Aorta (tissue), 5 donors: ENCODE measurements at regions not wholly inside any gene's neighbourhood (a gene's known extent, or its start where the extent isn't known, plus 50 kb on each side); places are given as distances from the start of the nearest gene placed in this dataset.

Experiments
- ATAC-seq: fragments of 200-7000 bp; cut with Tn5 transposase; one replicate; pipeline ENCODE4 v1.9.1; 2022; ENCODE audit warnings: moderate library complexity; ENCODE audit not compliant: low FRiP score
- DNase-seq, 2 donors: peaks; one replicate each; pipeline ENCODE4 v3.0.0-alpha.2; 2020
- H3K27ac ChIP-seq, 2 donors: one replicate each; pipeline ENCODE4 v1.5.1; 2013; ENCODE audit warnings: low read length in 2 of 2, mild to moderate bottlenecking in 2 of 2, moderate library complexity in 2 of 2, control low read depth in 1 of 2, inconsistent platforms in 1 of 2, low read depth in 1 of 2
- H3K27me3 ChIP-seq, 2 donors: one replicate each; pipeline ENCODE4 v1.6.1; 2013; ENCODE audit warnings: control low read depth in 1 of 2, low read length in 1 of 2, mild to moderate bottlenecking in 1 of 2, moderate library complexity in 1 of 2; ENCODE audit not compliant: insufficient read depth in 2 of 2, control insufficient read depth in 1 of 2
- H3K36me3 ChIP-seq, 2 donors: one replicate each; pipeline ENCODE4 v1.6.1; 2013; ENCODE audit warnings: control low read depth in 1 of 2, low read length in 1 of 2, mild to moderate bottlenecking in 1 of 2; ENCODE audit not compliant: insufficient read depth in 2 of 2, control insufficient read depth in 1 of 2
- H3K4me1 ChIP-seq, 2 donors: one replicate each; pipeline ENCODE4 v1.6.1; 2013; ENCODE audit warnings: low read length in 2 of 2, control low read depth in 1 of 2, mild to moderate bottlenecking in 1 of 2, moderate library complexity in 1 of 2; ENCODE audit not compliant: insufficient read depth in 2 of 2, control insufficient read depth in 1 of 2
- H3K4me3 ChIP-seq, 2 donors: one replicate each; pipeline ENCODE4 v1.5.1; 2013; ENCODE audit warnings: low read length in 2 of 2, control low read depth in 1 of 2, mild to moderate bottlenecking in 1 of 2
- H3K9me3 ChIP-seq: one replicate; pipeline ENCODE4 v1.6.1; 2013; ENCODE audit warnings: mild to moderate bottlenecking, low read length; ENCODE audit not compliant: control insufficient read depth
- WGBS, 2 donors: extraction: QIAGEN DNeasy Blood & Tissue Kit; methylation state at CpG; one replicate each; pipeline ENCODE4 v1.1.7; 2013; 5-methylcytosine and 5-hydroxymethylcytosine counted together
- intact Hi-C, 2 donors: fragments of 100-400 bp; cut with DNase I; formaldehyde crosslinking; loops; one replicate each; pipeline versions ENCODE4 v1.14.2 to v1.15.0; 2022
- donor health status: healthy with polysubstance abuse.
- donor health status: Bipolar disorder and iron deficiency.
- donor health status: DM: no; HTN: no; CAD: no.
- donor health status: DM: no; HTN: no; CAD: no.
- donor health status: DM: yes; HTN: yes; CAD: no.

- WGBS, 2 donors = 38 to 44% methylated on average over 11 of the region's 11 CpGs
- no peaks in the 10 kb centered on the region for H3K9me3 ChIP-seq
- ATAC-seq = peak; percentile 49
- intact Hi-C loops = loop anchor here (5.0 to 10.0 kb wide), 3 partner anchors 165 to 947 kb away; no protein-coding TSS in a partner anchor
- H3K4me3 ChIP-seq = no peak overlapping the region
- DNase-seq = no peak
- H3K36me3 ChIP-seq = no peaks in the 10 kb centered on the region
- H3K27ac ChIP-seq = no peak overlapping the region
- no peaks in the 10 kb centered on the region for H3K27me3 ChIP-seq
- no peaks in the 10 kb centered on the region for H3K4me1 ChIP-seq
Measured at GRCh38 chr13:107209824-107210722, 642.1 kb upstream of the ARGLU1 start.

- WGBS, 2 donors = 48 to 53% methylated on average over 4 of the region's 4 CpGs
- ATAC-seq (no peak), DNase-seq (no peak)
- no peaks in the 10 kb centered on the region for H3K27me3 ChIP-seq
- no peak overlapping the region for H3K27ac ChIP-seq
- H3K4me3 ChIP-seq = no peak overlapping the region
- no peaks in the 10 kb centered on the region for H3K4me1 ChIP-seq
- intact Hi-C loops = loop anchor here in 1 of 2 donors (5.0 to 10.0 kb wide), 2 partner anchors 166 to 443 kb away; no protein-coding TSS in a partner anchor
- H3K9me3 ChIP-seq = no peaks in the 10 kb centered on the region
- H3K36me3 ChIP-seq = no peaks in the 10 kb centered on the region
Measured at GRCh38 chr13:107208889-107209288, 641.0 kb upstream of the ARGLU1 start.

GRCh38 chr13:107205318-107206104 lies 637.6 kb upstream of the ARGLU1 start:
- Histone ChIP-seq H3K9me3 (no peaks in the 10 kb centered on the region), H3K36me3 (no peaks in the 10 kb centered on the region), H3K27me3 (peaks cover 0 to 2% of the 10 kb centered on the region in 2 donors), H3K27ac (no peak overlapping the region), H3K4me3 (no peak overlapping the region), H3K4me1 (no peaks in the 10 kb centered on the region)
- 11 to 13% methylated on average over 16 of the region's 16 CpGs for WGBS, 2 donors
- ATAC-seq (no peak), DNase-seq (peak; percentile 67 to 89)
- intact Hi-C loops = loop anchor here in 1 of 2 donors (2.0 to 10.0 kb wide), 3 partner anchors 169 to 949 kb away; no protein-coding TSS in a partner anchor

- 70 to 73% methylated on average over 11 of the region's 11 CpGs for WGBS, 2 donors
- Histone ChIP-seq H3K36me3 (no peaks in the 10 kb centered on the region), H3K27ac (no peak overlapping the region), H3K9me3 (no peaks in the 10 kb centered on the region), H3K4me3 (no peak overlapping the region), H3K4me1 (no peaks in the 10 kb centered on the region), H3K27me3 (peaks cover 0 to 2% of the 10 kb centered on the region in 2 donors)
- intact Hi-C loops = loop anchor here in 1 of 2 donors (10.0 kb wide), 1 partner anchor 172 kb away; no protein-coding TSS in a partner anchor
- no peak for ATAC-seq
- DNase-seq = no peak
Measured at GRCh38 chr13:107203146-107203847, 635.4 kb upstream of the ARGLU1 start.

GRCh38 chr13:107202371-107203023 lies 634.6 kb upstream of the ARGLU1 start:
- DNase-seq (no peak), ATAC-seq (peak; percentile 36)
- Histone ChIP-seq H3K4me3 (no peak overlapping the region), H3K9me3 (no peaks in the 10 kb centered on the region), H3K27ac (no peak overlapping the region), H3K4me1 (no peaks in the 10 kb centered on the region), H3K27me3 (peaks cover 0 to 2% of the 10 kb centered on the region in 2 donors), H3K36me3 (no peaks in the 10 kb centered on the region)
- 34 to 42% methylated on average over 4 of the region's 4 CpGs for WGBS, 2 donors
- intact Hi-C loops = loop anchor here in 1 of 2 donors (10.0 kb wide), 1 partner anchor 172 kb away; no protein-coding TSS in a partner anchor

GRCh38 chr13:107200491-107200890 lies 632.6 kb upstream of the ARGLU1 start:
- Histone ChIP-seq H3K4me3 (no peak overlapping the region), H3K36me3 (no peaks in the 10 kb centered on the region), H3K27me3 (peaks cover 0 to 2% of the 10 kb centered on the region in 2 donors), H3K27ac (no peak overlapping the region), H3K4me1 (no peaks in the 10 kb centered on the region), H3K9me3 (no peaks in the 10 kb centered on the region)
- DNase-seq = no peak
- intact Hi-C loops = loop anchor here in 1 of 2 donors (10.0 kb wide), 1 partner anchor 174 kb away; no protein-coding TSS in a partner anchor
- WGBS, 2 donors = 76 to 86% methylated on average over 6 of the region's 6 CpGs
- ATAC-seq = no peak

- ATAC-seq = no peak
- intact Hi-C loops = no loop called here
- H3K27me3 ChIP-seq = no peaks in the 10 kb centered on the region
- no peak overlapping the region for H3K27ac ChIP-seq
- no peak for DNase-seq
- no peaks in the 10 kb centered on the region for H3K4me1 ChIP-seq
- H3K36me3 ChIP-seq = no peaks in the 10 kb centered on the region
- 47 to 54% methylated on average over 7 of the region's 7 CpGs for WGBS, 2 donors
- H3K9me3 ChIP-seq = peaks cover 1% of the 10 kb centered on the region
- H3K4me3 ChIP-seq = no peak overlapping the region
Measured at GRCh38 chr13:107192289-107192688, 624.4 kb upstream of the ARGLU1 start.

- Histone ChIP-seq H3K9me3 (peaks cover 1% of the 10 kb centered on the region), H3K4me1 (no peaks in the 10 kb centered on the region), H3K27me3 (no peaks in the 10 kb centered on the region), H3K36me3 (no peaks in the 10 kb centered on the region), H3K4me3 (no peak overlapping the region), H3K27ac (no peak overlapping the region)
- intact Hi-C loops = no loop called here
- DNase-seq (no peak), ATAC-seq (no peak)
- 92 to 95% methylated on average over 1 of the region's 1 CpG for WGBS, 2 donors
Measured at GRCh38 chr13:107190065-107190464, 622.1 kb upstream of the ARGLU1 start.
